BJ (cell line): ENCODE measurements at regions not wholly inside any gene's neighbourhood (a gene's known extent, or its start where the extent isn't known, plus 50 kb on each side); places are given as distances from the start of the nearest gene placed in this dataset.

Experiments used
- CTCF ChIA-PET: fragments of 350-600 bp; formaldehyde crosslinking; extraction: SDS; loops from one replicate; lab custom pipeline; 2021; ENCODE audit warnings: antibody characterized with exemption, inconsistent platforms; lab: Yijun Ruan, JAX
- POLR2A ChIA-PET: fragments of 300-600 bp; sonication (Branson Sonifier 250); formaldehyde crosslinking; extraction: SDS; loops from one replicate; lab custom pipeline; 2021; ENCODE audit warnings: antibody characterized with exemption; lab: Charles Lee
- DNase-seq: peaks from one replicate; pipeline ENCODE4 v3.0.0-alpha.2; 2011; ENCODE audit warnings: low read depth
- H3K27me3 ChIP-seq: 2 replicates; pipeline ENCODE4 v1.6.0; 2011; ENCODE audit warnings: low read length; ENCODE audit not compliant: control insufficient read depth, insufficient read depth
- H3K36me3 ChIP-seq: 2 replicates; pipeline ENCODE4 v1.5.1; 2011; ENCODE audit warnings: low read length; ENCODE audit not compliant: control insufficient read depth, insufficient read depth
- H3K4me3 ChIP-seq: 2 replicates; pipeline ENCODE4 v1.5.1; 2011; ENCODE audit warnings: low read depth, mild to moderate bottlenecking, control low read depth, low read length
- TF ChIP-seq, protein P1 (sequence below): IDR thresholded peaks from 2 replicates; pipeline ENCODE4 v1.5.1; 2011; ENCODE audit warnings: low read depth, mild to moderate bottlenecking, control low read depth, inconsistent platforms, low read length, moderate library complexity; ENCODE audit not compliant: insufficient read depth

DNA sequence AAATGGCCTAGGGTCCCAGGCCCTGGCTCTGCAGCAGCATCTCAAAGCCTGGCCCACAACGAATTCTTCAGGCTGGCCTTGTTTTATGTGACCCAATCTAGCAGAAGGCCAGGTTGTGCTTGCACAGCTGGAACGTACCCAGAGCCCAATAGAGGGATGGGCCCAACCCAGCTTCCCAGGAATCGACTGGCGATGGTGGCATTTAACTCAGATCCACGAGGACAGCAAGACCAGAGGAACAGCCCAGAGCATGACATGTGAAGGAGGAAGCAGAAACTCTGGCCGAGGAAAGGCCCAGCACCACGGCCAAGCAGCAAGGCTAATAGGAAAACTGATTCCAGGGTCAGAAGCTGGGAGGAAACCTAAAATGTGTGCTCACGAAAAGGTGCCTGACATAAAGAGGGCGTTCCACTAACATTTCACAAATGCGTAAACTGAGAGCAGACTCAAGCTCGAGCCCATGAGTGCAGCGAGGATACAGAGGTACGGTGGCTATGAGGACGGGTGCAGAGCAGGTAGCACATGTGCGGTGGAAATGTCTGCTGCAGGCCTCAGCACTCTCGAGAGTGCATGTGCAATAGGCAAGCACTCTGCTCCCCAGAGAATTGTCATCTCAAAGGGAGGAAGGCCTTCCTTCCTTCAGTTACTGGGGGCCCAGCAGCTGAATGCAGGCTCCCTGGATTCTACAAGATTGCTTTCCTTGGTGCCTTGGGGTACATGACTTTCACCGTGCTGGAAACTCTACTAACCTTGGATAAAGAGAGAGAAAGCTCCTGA is 156.9 kb upstream of the GLI2 start:
- H3K27me3 ChIP-seq: peaks cover 3% of the 10 kb centered on the region
- TF ChIP-seq, protein P1, sequence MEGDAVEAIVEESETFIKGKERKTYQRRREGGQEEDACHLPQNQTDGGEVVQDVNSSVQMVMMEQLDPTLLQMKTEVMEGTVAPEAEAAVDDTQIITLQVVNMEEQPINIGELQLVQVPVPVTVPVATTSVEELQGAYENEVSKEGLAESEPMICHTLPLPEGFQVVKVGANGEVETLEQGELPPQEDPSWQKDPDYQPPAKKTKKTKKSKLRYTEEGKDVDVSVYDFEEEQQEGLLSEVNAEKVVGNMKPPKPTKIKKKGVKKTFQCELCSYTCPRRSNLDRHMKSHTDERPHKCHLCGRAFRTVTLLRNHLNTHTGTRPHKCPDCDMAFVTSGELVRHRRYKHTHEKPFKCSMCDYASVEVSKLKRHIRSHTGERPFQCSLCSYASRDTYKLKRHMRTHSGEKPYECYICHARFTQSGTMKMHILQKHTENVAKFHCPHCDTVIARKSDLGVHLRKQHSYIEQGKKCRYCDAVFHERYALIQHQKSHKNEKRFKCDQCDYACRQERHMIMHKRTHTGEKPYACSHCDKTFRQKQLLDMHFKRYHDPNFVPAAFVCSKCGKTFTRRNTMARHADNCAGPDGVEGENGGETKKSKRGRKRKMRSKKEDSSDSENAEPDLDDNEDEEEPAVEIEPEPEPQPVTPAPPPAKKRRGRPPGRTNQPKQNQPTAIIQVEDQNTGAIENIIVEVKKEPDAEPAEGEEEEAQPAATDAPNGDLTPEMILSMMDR: no peak
- DNase-seq: no peak
- POLR2A ChIA-PET: interaction anchor here (1.0 kb wide), 1 partner anchor 32 kb away, joined by 3 read pairs; no protein-coding TSS in a partner anchor
- no peaks in the 10 kb centered on the region for H3K36me3 ChIP-seq
- no peak overlapping the region for H3K4me3 ChIP-seq
- CTCF ChIA-PET: interaction anchor here (1.1 to 2.6 kb wide), 3 partner anchors 11 to 235 kb away, joined by 3 to 7 read pairs (median 6); no protein-coding TSS in a partner anchor

DNA sequence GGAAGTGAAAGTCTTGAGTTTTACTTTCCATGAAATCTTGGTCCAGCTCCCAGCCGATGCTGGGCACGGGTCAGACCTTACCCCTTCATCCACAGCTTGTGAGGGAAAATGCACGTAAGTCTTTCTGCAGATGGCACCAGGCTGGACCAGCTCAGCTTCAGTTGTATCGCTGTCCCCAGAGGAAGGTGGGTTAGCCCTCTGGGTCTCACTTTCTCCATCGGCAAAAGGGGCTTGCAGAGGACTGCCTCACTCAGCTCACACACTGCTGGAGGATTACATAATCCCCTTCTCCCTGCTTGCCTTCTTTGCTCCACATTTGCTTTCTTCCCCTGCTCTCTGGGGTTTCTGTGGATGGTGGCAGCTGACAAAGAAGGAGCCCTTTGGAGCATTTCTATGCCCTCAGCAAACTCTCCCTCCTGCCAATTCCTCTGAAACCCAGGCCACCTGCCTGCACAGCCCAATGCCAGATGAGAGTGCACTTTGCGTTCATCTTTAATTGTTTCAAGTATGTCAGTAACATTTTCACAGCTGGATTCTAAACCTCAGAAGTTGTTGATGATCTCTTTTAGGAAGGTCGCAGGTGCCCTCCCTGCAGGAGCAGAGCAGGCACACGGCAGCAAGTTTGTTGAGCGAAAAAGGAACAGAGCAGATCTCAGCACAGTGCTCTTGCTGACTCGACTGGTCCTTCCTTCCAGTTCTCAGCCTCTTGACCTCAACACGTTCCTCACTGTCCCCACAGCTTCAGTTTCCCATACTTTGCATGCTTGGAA is 155.6 kb upstream of the GLI2 start:
- Histone ChIP-seq H3K4me3 (no peak overlapping the region), H3K27me3 (peaks cover 3% of the 10 kb centered on the region), H3K36me3 (no peaks in the 10 kb centered on the region)
- no peak for DNase-seq
- TF ChIP-seq, protein P1: no peak
- ChIA-PET POLR2A (interaction anchor here (1.0 kb wide), 1 partner anchor 33 kb away, joined by 3 read pairs; no protein-coding TSS in a partner anchor), CTCF (interaction anchor here (1.1 to 2.6 kb wide), 3 partner anchors 12 to 237 kb away, joined by 3 to 7 read pairs (median 6); no protein-coding TSS in a partner anchor)

DNA sequence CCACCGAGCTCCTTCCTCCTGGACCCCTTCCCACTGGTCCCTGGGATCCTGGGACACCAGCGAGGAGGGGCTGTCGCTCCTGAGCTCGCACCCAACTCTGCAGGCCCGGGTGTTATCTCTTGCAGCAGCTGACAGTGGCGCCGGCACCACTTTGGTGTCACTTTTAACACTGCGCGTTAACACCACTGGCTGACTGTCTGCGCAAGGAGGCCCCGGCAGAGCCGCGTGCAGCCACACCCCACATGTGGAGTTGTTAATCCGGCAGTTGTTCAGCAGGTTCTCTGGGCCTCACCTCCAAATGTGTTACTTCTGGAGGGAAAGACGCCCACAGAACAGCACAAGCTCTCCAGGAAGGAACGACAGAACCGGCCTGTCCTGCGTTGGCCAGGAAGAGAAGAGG is 155.0 kb upstream of the GLI2 start:
- DNase-seq: no peak
- no peaks in the 10 kb centered on the region for H3K36me3 ChIP-seq
- CTCF ChIA-PET: interaction anchor here (2.4 to 2.6 kb wide), 2 partner anchors 15 to 237 kb away, joined by 6 to 7 read pairs; no protein-coding TSS in a partner anchor
- H3K4me3 ChIP-seq: no peak overlapping the region
- POLR2A ChIA-PET: no interaction called here
- TF ChIP-seq, protein P1: no peak
- H3K27me3 ChIP-seq: peaks cover 3% of the 10 kb centered on the region

DNA sequence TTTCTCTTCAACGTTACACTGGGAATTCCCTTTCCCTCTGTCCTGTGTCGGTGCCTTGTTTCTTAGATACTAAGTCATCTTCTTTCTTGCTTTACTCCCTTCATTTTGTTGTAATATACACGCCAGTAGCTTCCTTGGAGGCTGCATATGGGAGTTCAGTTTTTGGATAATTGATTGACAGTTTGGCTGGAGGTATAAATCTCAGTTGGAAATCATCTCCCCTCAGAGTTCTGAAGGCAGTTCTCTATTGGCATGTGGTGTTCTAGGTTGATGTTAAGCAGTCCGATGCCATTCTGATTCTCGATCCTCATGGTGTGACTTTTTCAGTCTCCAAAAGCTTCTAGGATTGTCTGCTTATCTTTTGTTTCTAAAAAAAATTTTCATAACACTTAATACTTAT is 152.5 kb upstream of the GLI2 start:
- Histone ChIP-seq H3K36me3 (no peaks in the 10 kb centered on the region), H3K4me3 (no peak overlapping the region), H3K27me3 (no peaks in the 10 kb centered on the region; the same call in 1 of the 2 replicates)
- CTCF ChIA-PET: no interaction called here
- DNase-seq: no peak
- POLR2A ChIA-PET: no interaction called here
- TF ChIP-seq, protein P1: no peak
